Heart right ventricle (tissue), 16 donors: ENCODE measurements at regions not wholly inside any gene's neighbourhood (a gene's known extent, or its start where the extent isn't known, plus 50 kb on each side); places are given as distances from the start of the nearest gene placed in this dataset.

Source experiments
- ATAC-seq, 8 donors: fragments of 200-7000 bp; cut with Tn5 transposase; one replicate each; pipeline ENCODE4 v1.9.1; 2020; ENCODE audit warnings: mild to moderate bottlenecking in 8 of 8, moderate library complexity in 8 of 8, moderate number of reproducible peaks in 1 of 8
- DNase-seq, 2 donors: peaks; one replicate each; pipeline ENCODE4 v3.0.0-alpha.2; 2020
- H3K27ac ChIP-seq, 10 donors: fragments of 200-600 bp; sonication (generic) in 2 of 10; one replicate each; pipeline versions ENCODE4 v1.5.0 to v1.8.0; 2020 to 2022; ENCODE audit warnings: mild to moderate bottlenecking in 3 of 10
- H3K27me3 ChIP-seq, 7 donors: fragments of 200-600 bp; one replicate each; pipeline ENCODE4 v1.8.0; 2021 to 2022; ENCODE audit warnings: mild to moderate bottlenecking in 2 of 7
- H3K36me3 ChIP-seq, 9 donors: fragments of 200-600 bp; sonication (generic) in 1 of 9; one replicate each; pipeline versions ENCODE4 v1.5.0 to v1.8.0; 2020 to 2022; ENCODE audit warnings: mild to moderate bottlenecking in 2 of 9
- H3K4me1 ChIP-seq, 9 donors: fragments of 200-600 bp; sonication (generic) in 1 of 9; one replicate each; pipeline versions ENCODE4 v1.5.0 to v1.8.0; 2020 to 2022; ENCODE audit warnings: mild to moderate bottlenecking in 4 of 9
- H3K4me3 ChIP-seq, 10 donors: fragments of 200-600 bp; sonication (generic) in 2 of 10; one replicate each; pipeline versions ENCODE4 v1.5.0 to v1.8.0; 2020 to 2022; ENCODE audit warnings: mild to moderate bottlenecking in 7 of 10, moderate library complexity in 2 of 10
- H3K9me3 ChIP-seq, 11 donors: fragments of 200-600 bp in 10 of 11; sonication (generic) in 2 of 11; one replicate each; pipeline versions ENCODE4 v1.5.0 to v1.8.0; 2013 to 2022; ENCODE audit warnings: mild to moderate bottlenecking in 2 of 11, control low read depth in 1 of 11, moderate library complexity in 1 of 11
- WGBS, 2 donors: extraction: QIAGEN DNeasy Blood & Tissue Kit; methylation state at CpG; one replicate each; pipeline ENCODE4 v1.1.7; 2013; ENCODE audit warnings: inconsistent platforms in 1 of 2; 5-methylcytosine and 5-hydroxymethylcytosine counted together
- intact Hi-C, 10 donors: fragments of 100-400 bp; cut with DNase I; formaldehyde crosslinking; loops; one replicate each; pipeline versions ENCODE4 v1.11.1 to v1.14.2; 2022
- TF ChIP-seq, protein P1 (sequence below), 9 donors: fragments of 200-600 bp; sonication (generic) in 2 of 9; IDR thresholded peaks; one replicate each; pipeline versions ENCODE4 v1.5.0 to v1.8.0; 2021 to 2022; ENCODE audit warnings: antibody characterized with exemption in 9 of 9, mild to moderate bottlenecking in 5 of 9, moderate library complexity in 1 of 9
- donor health status: Arrhythmogenic right ventricular cardiomyopathy.
- donor health status: ischemic (EF 13 %, LVEDD 7.1; RV severe dilation, severe dysfunction).
- donor health status: healthy with polysubstance abuse.
- donor health status: DM: no; HTN: yes; CAD: no.
- donor health status: DM: no; HTN: no; CAD: no.
- donor health status: ischemic (EF 25% LVEDD 6.9; RV normal size, moderate dysfunction).
- donor health status: ischemic (EF 25% LVEDD 5.7; RV mildly dilated, moderate dysfunction).
- donor health status: healthy.
- donor health status: DM: yes; HTN: yes; CAD: no.
- donor health status: Ischemic cardiomyopathy.
- donor health status: ischemic (EF 35%, LVEDD 5.7; RV mildly dilated, moderate dysfunction).
- donor health status: nonischemic (EF 11% LVEDD 7.7; RV severe dilation, severe dysfunction).
- donor health status: DM: yes; HTN: yes; CAD: no.
- donor health status: PGD.
- donor health status: ischemic (EF 29% LVEDD 5.4; RV normal size, mild dysfunction).
- donor health status: nonischemic (EF 23%, LVEDD 6.1; RV moderate dilation, normal function).

DNA sequence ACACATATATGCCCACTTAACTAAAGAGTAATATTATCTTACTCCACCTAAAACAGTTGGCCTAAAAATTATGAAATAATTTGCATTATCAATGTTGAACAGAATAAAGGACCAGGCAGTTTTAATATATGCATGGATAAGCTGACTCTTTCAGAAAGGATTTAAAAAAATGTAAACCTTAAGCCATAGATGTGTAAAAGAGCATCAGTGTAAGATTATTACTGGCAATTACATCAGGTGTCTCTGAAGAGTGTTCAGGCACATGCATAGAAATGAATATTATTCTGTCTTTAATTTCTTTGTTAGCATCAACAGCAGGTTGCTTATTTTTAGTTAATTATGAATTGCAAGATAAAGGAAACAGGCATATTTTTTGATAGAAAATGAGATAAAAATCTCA is 1353.8 kb downstream of the C4orf33 start:
- Histone ChIP-seq H3K27me3 (no peaks in the 10 kb centered on the region), H3K36me3 (no peaks in the 10 kb centered on the region), H3K27ac (no peak overlapping the region), H3K4me1 (no peaks in the 10 kb centered on the region), H3K4me3 (no peak overlapping the region), H3K9me3 (peaks cover 0 to 38% (median 6%) of the 10 kb centered on the region in 11 donors)
- DNase-seq (no peak), ATAC-seq (no peak)
- TF ChIP-seq, protein P1, sequence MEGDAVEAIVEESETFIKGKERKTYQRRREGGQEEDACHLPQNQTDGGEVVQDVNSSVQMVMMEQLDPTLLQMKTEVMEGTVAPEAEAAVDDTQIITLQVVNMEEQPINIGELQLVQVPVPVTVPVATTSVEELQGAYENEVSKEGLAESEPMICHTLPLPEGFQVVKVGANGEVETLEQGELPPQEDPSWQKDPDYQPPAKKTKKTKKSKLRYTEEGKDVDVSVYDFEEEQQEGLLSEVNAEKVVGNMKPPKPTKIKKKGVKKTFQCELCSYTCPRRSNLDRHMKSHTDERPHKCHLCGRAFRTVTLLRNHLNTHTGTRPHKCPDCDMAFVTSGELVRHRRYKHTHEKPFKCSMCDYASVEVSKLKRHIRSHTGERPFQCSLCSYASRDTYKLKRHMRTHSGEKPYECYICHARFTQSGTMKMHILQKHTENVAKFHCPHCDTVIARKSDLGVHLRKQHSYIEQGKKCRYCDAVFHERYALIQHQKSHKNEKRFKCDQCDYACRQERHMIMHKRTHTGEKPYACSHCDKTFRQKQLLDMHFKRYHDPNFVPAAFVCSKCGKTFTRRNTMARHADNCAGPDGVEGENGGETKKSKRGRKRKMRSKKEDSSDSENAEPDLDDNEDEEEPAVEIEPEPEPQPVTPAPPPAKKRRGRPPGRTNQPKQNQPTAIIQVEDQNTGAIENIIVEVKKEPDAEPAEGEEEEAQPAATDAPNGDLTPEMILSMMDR (IDR thresholded peaks at IDR 0.05) = no peak
- intact Hi-C loops = no loop called here

DNA sequence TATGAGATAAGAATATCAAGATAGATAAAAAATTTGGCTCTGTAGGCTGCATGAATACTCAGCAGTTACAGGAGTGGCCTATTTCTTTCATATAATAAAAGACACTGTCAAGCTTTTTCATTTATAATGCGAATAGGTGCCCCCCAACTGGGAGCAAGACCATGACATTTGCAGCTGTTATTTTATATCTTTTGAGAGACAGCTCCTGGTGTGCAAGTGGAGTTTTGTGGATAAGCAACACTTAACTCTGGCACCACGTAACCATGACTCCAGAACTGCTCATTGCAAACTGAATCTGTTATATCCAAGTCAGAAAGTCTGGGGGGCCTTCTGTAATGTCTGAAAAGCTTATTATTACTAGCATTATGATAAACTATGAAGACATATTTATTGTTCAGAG is 1372.4 kb downstream of the C4orf33 start:
- Histone ChIP-seq H3K36me3 (no peaks in the 10 kb centered on the region), H3K4me1 (no peaks in the 10 kb centered on the region), H3K27me3 (no peaks in the 10 kb centered on the region), H3K4me3 (no peak overlapping the region), H3K27ac (no peak overlapping the region), H3K9me3 (no peaks in the 10 kb centered on the region)
- WGBS, 2 donors = 58 to 61% methylated on average over 2 of the region's 2 CpGs
- ATAC-seq (no peak), DNase-seq (no peak)
- intact Hi-C loops = no loop called here
- TF ChIP-seq, protein P1 (IDR thresholded peaks at IDR 0.05) = no peak

DNA sequence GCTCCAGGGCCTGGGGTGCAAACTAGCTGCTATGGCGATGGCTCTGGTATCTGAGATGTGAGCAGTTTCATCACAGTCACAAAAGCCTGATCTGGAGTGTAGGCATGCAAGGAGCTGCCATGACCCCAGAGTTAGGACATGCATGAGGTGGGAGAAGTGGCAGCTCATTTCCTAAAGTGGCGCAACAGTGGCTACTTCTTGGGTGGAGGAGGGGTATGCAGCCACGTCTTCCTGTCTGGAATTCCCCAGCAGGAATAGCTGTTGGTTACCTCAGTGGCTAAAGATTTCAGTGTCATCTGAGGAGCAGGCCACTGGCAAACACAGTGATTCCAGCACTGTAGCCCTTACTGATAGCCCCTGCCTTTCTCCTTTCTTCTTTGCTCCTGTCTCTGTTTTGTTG is 1382.5 kb downstream of the C4orf33 start:
- WGBS, 2 donors = 62 to 75% methylated on average over 3 of the region's 3 CpGs
- Histone ChIP-seq H3K36me3 (no peaks in the 10 kb centered on the region), H3K9me3 (no peaks in the 10 kb centered on the region), H3K4me1 (no peaks in the 10 kb centered on the region), H3K4me3 (no peak overlapping the region), H3K27ac (no peak overlapping the region), H3K27me3 (no peaks in the 10 kb centered on the region)
- TF ChIP-seq, protein P1 (IDR thresholded peaks at IDR 0.05) = no peak
- ATAC-seq (no peak), DNase-seq (no peak)
- intact Hi-C loops = no loop called here

DNA sequence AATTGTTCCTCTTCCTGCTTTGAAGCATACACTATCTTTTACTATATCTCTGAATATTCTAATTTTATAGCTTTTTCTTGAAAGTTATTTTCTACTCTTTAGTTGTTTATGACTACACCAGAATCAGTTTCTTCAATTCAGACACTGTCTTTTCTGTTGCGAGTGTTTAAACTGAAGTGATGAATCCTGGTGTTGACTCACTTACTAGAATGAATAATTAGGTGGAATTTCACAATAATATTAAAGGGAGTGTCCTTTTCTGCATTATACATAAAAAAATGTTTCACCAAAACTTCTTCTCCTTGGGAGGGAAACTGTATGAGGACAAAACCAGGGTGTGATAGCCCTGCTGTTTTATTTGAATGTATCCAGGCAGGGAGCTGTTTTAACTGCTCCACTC is 1383.1 kb downstream of the C4orf33 start:
- DNase-seq (no peak), ATAC-seq (no peak)
- H3K27ac ChIP-seq = no peak overlapping the region
- H3K4me3 ChIP-seq = no peak overlapping the region
- 91 to 92% methylated on average over 1 of the region's 1 CpG for WGBS, 2 donors
- H3K27me3 ChIP-seq = no peaks in the 10 kb centered on the region
- TF ChIP-seq, protein P1 (IDR thresholded peaks at IDR 0.05) = no peak
- no peaks in the 10 kb centered on the region for H3K36me3 ChIP-seq
- H3K4me1 ChIP-seq = no peaks in the 10 kb centered on the region
- intact Hi-C loops = no loop called here
- H3K9me3 ChIP-seq = no peaks in the 10 kb centered on the region

DNA sequence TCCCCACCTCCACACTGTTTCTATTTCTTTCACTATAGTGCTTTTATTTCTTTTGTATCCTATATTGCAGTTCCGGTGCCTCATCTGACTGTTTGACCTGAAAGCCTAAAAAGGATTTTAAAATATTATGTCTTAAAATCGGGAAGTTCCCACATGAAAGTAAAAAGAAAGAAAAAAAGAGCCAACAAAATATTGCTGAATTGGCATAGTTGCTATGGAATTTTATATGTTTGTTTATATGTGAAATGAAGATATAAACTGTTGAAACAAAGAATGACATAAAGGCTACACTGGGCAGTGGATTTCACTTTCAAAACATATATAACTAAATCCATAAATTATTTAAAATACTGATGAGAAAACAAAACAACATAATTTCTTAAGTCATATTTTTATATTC is 1383.7 kb downstream of the C4orf33 start:
- Histone ChIP-seq H3K27me3 (no peaks in the 10 kb centered on the region), H3K4me3 (no peak overlapping the region), H3K27ac (no peak overlapping the region), H3K36me3 (no peaks in the 10 kb centered on the region), H3K4me1 (no peaks in the 10 kb centered on the region), H3K9me3 (no peaks in the 10 kb centered on the region)
- DNase-seq (no peak), ATAC-seq (no peak)
- TF ChIP-seq, protein P1 (IDR thresholded peaks at IDR 0.05) = no peak
- 77 to 90% methylated on average over 2 of the region's 2 CpGs for WGBS, 2 donors
- intact Hi-C loops = no loop called here
